IMR-90 (cell line): ENCODE measurements at regions not wholly inside any gene's neighbourhood (a gene's known extent, or its start where the extent isn't known, plus 50 kb on each side); places are given as distances from the start of the nearest gene placed in this dataset.

Experiments
- ATAC-seq: fragments of 200-7000 bp; cut with Tn5 transposase; 2 replicates; pipeline ENCODE4 v1.9.1; 2020; ENCODE audit warnings: low read depth, mild to moderate bottlenecking, moderate library complexity
- BruUV-seq: library from RNA; stranded (reverse); fragments of 400-500 nt; replicated peaks from 2 replicates; lab custom pipeline; 2021; lab: Mats Ljungman, UMichigan
- CTCF ChIA-PET: fragments of 300-600 bp; formaldehyde crosslinking; extraction: SDS; loops from one replicate; lab custom pipeline; 2021; ENCODE audit warnings: antibody characterized with exemption; lab: Yijun Ruan, JAX
- POLR2A ChIA-PET: fragments of 300-600 bp; sonication (Branson Sonifier 250); formaldehyde crosslinking; loops from one replicate; lab custom pipeline; 2022; ENCODE audit warnings: antibody characterized with exemption; ENCODE audit not compliant: unreplicated experiment; lab: Charles Lee
- DNase-seq: peaks from one replicate; pipeline ENCODE4 v3.0.0; 2013
- H2AFZ ChIP-seq: replicated peaks from 2 replicates; pipeline ENCODE3; 2013; ENCODE audit warnings: low read length, mild to moderate bottlenecking; ENCODE audit not compliant: poor library complexity
- H2AK5ac ChIP-seq: 2 replicates; pipeline ENCODE4 v1.6.1; 2013; ENCODE audit warnings: low read depth, low read length, inconsistent platforms
- H2AK9ac ChIP-seq: replicated peaks from 2 replicates; pipeline ENCODE3; 2013; ENCODE audit warnings: mild to moderate bottlenecking, low read depth, low read length, moderate library complexity; ENCODE audit not compliant: poor library complexity
- H2BK120ac ChIP-seq: 2 replicates; pipeline ENCODE4 v1.6.1; 2013; ENCODE audit warnings: low read depth, low read length, inconsistent platforms
- H2BK15ac ChIP-seq: 3 replicates; pipeline ENCODE4 v1.6.1; 2013; ENCODE audit warnings: low read depth, low read length, inconsistent platforms
- H2BK20ac ChIP-seq: 2 replicates; pipeline ENCODE4 v1.6.1; 2013; ENCODE audit warnings: low read depth, mild to moderate bottlenecking, inconsistent platforms, low read length, moderate library complexity
- H2BK5ac ChIP-seq: 2 replicates; pipeline ENCODE4 v1.6.1; 2013; ENCODE audit warnings: mild to moderate bottlenecking, low read depth, low read length, inconsistent platforms; ENCODE audit not compliant: poor library complexity, severe bottlenecking
- H3K14ac ChIP-seq: replicated peaks from 2 replicates; pipeline ENCODE4 v1.6.1; 2013; ENCODE audit warnings: low read depth, low read length, inconsistent platforms
- H3K18ac ChIP-seq: 2 replicates; pipeline ENCODE4 v1.6.1; 2013; ENCODE audit warnings: low read depth, low read length, control low read depth
- H3K23ac ChIP-seq: 2 replicates; pipeline ENCODE4 v1.6.1; 2013; ENCODE audit warnings: low read depth, low read length, inconsistent platforms
- H3K27ac ChIP-seq: 2 replicates; pipeline ENCODE4 v1.5.1; 2013; ENCODE audit warnings: mild to moderate bottlenecking, control low read depth, low read length; ENCODE audit not compliant: insufficient read depth
- H3K27me3 ChIP-seq: 2 replicates; pipeline ENCODE4 v1.6.1; 2013; ENCODE audit warnings: low read length; ENCODE audit not compliant: control insufficient read depth, insufficient read depth
- H3K36me3 ChIP-seq: 2 replicates; pipeline ENCODE4 v1.6.1; 2013; ENCODE audit warnings: low read length, mixed read lengths; ENCODE audit not compliant: control insufficient read depth, insufficient read depth
- H3K4ac ChIP-seq: 2 replicates; pipeline ENCODE4 v1.6.1; 2013; ENCODE audit warnings: low read depth, low read length, inconsistent platforms
- H3K4me1 ChIP-seq: 2 replicates; pipeline ENCODE4 v1.6.1; 2013; ENCODE audit warnings: low read length, mixed read lengths; ENCODE audit not compliant: control insufficient read depth, insufficient read depth
- H3K4me2 ChIP-seq: 2 replicates; pipeline ENCODE4 v1.6.1; 2013; ENCODE audit warnings: low read depth, mild to moderate bottlenecking, control low read depth, low read length, moderate library complexity
- H3K4me3 ChIP-seq: 2 replicates; pipeline ENCODE4 v1.5.1; 2013; ENCODE audit warnings: low read depth, mild to moderate bottlenecking, control low read depth, low read length, moderate library complexity; ENCODE audit not compliant: insufficient read depth
- H3K56ac ChIP-seq: 2 replicates; pipeline ENCODE4 v1.6.1; 2013; ENCODE audit warnings: low read length, inconsistent platforms; ENCODE audit not compliant: insufficient read depth; ENCODE audit errors: extremely low read depth
- H3K79me1 ChIP-seq, 2 experiments: 2 replicates each; pipeline ENCODE4 v1.6.1; 2013; ENCODE audit warnings: low read length in 2 of 2, inconsistent platforms in 1 of 2, low read depth in 1 of 2
- H3K9ac ChIP-seq: 2 replicates; pipeline ENCODE4 v1.6.1; 2013; ENCODE audit warnings: low read depth, low read length, control low read depth
- H3K9me1 ChIP-seq: 2 replicates; pipeline ENCODE4 v1.6.1; 2013; ENCODE audit warnings: low read length, inconsistent platforms; ENCODE audit not compliant: insufficient read depth
- H3K9me3 ChIP-seq: 2 replicates; pipeline ENCODE4 v1.6.1; 2013; ENCODE audit warnings: low read length; ENCODE audit not compliant: control insufficient read depth, insufficient read depth
- H4K20me1 ChIP-seq: 2 replicates; pipeline ENCODE4 v1.6.1; 2013; ENCODE audit warnings: low read length, inconsistent platforms; ENCODE audit not compliant: insufficient read depth
- H4K5ac ChIP-seq: 2 replicates; pipeline ENCODE4 v1.6.1; 2013; ENCODE audit warnings: mild to moderate bottlenecking, low read depth, low read length, control low read depth
- H4K8ac ChIP-seq, 2 experiments: 2 replicates each; pipeline ENCODE4 v1.6.1; 2013; ENCODE audit warnings: low read depth in 2 of 2, low read length in 2 of 2, control low read depth in 1 of 2, inconsistent platforms in 1 of 2
- H4K91ac ChIP-seq: 2 replicates; pipeline ENCODE4 v1.6.1; 2013; ENCODE audit warnings: low read depth, low read length, inconsistent platforms; ENCODE audit not compliant: insufficient read depth
- BHLHE40 ChIP-seq: fragments of 150-350 bp; IDR thresholded peaks from 2 replicates; pipeline ENCODE4 v1.6.1; 2016; ENCODE audit warnings: mild to moderate bottlenecking, low read depth, low read length
- CEBPB ChIP-seq: IDR thresholded peaks from 2 replicates; pipeline ENCODE4 v1.6.1; 2012; ENCODE audit warnings: low read depth, low read length, improper control_type of control experiment
- CHD1 ChIP-seq: IDR thresholded peaks from 2 replicates; pipeline ENCODE4 v1.6.1; 2012; ENCODE audit warnings: low read depth, low read length, improper control_type of control experiment
- ELK1 ChIP-seq: fragments of 150-350 bp; IDR thresholded peaks from 2 replicates; pipeline ENCODE4 v1.6.1; 2016; ENCODE audit warnings: low read depth, mild to moderate bottlenecking, low read length, moderate library complexity, borderline replicate concordance
- MAFK ChIP-seq: IDR thresholded peaks from 2 replicates; pipeline ENCODE4 v1.6.1; 2012; ENCODE audit warnings: low read depth, low read length, improper control_type of control experiment
- MXI1 ChIP-seq: IDR thresholded peaks from 2 replicates; pipeline ENCODE4 v1.6.1; 2012; ENCODE audit warnings: low read depth, mild to moderate bottlenecking, low read length, moderate library complexity, borderline replicate concordance
- NFE2L2 ChIP-seq: fragments of 150-350 bp; IDR thresholded peaks from 2 replicates; pipeline ENCODE4 v1.6.1; 2016; ENCODE audit warnings: low read depth, mild to moderate bottlenecking, low read length
- RCOR1 ChIP-seq: IDR thresholded peaks from 2 replicates; pipeline ENCODE4 v1.6.1; 2012; ENCODE audit warnings: mild to moderate bottlenecking, low read length, improper control_type of control experiment; ENCODE audit not compliant: insufficient replicate concordance
- USF2 ChIP-seq: fragments of 150-350 bp; IDR thresholded peaks from 2 replicates; pipeline ENCODE4 v1.6.1; 2017; ENCODE audit warnings: mild to moderate bottlenecking, antibody characterized with exemption, low read length, low read depth
- WGBS, 2 experiments: methylation state at CpG; one replicate each; pipeline versions ENCODE4 v1.1.5 to v1.1.7; 2013; ENCODE audit warnings: missing lambda C conversion rate in 2 of 2; ENCODE audit not compliant: insufficient read length in 1 of 2; ENCODE audit errors: extremely low coverage in 2 of 2; 5-methylcytosine and 5-hydroxymethylcytosine counted together
- dilution Hi-C: fragments of 300-500 bp; cut with HindIII; formaldehyde crosslinking; loops from one replicate; pipeline ENCODE4 v1.14.3; 2018; ENCODE audit warnings: low sequenced_read_pairs; ENCODE audit not compliant: unreplicated experiment
- in situ Hi-C: fragments of 300-500 bp; cut with MboI; formaldehyde crosslinking; loops from 3 replicates; pipeline ENCODE4 v1.14.3; 2019; ENCODE audit warnings: low sequenced_read_pairs, inconsistent platforms, mixed read lengths
- intact Hi-C: fragments of 100-400 bp; cut with micrococcal nuclease; formaldehyde crosslinking; loops from 2 replicates; pipeline ENCODE4 v1.10.0; 2022

GRCh38 chr5:25568989-25569625 lies 924.3 kb upstream of the CDH10 start:
- no peak overlapping the region for H2BK5ac ChIP-seq

More at GRCh38 chr5:25568989-25569625, 924.3 kb upstream of the CDH10 start:
- H4K5ac ChIP-seq, result no peak overlapping the region
- WGBS, 2 experiments, result 85% methylated on average over 4 of the region's 17 CpGs; no CpG with 5 or more reads in 1 of the 2 experiments
- no peak overlapping the region for H3K56ac ChIP-seq
- no peak overlapping the region for H2BK120ac ChIP-seq
- H4K91ac ChIP-seq, result no peak overlapping the region
- H4K20me1 ChIP-seq, result no peaks in the 10 kb centered on the region
- H3K79me1 ChIP-seq, result no peaks in the 10 kb centered on the region
- no peaks in the 10 kb centered on the region for H3K9me1 ChIP-seq
- H3K18ac ChIP-seq, result no peak overlapping the region
- DNase-seq (no peak), ATAC-seq (no peak)
- no peak overlapping the region for H3K14ac ChIP-seq
- no peaks in the 10 kb centered on the region for H3K27me3 ChIP-seq
- H3K9ac ChIP-seq, result no peak overlapping the region
- in situ Hi-C loops (no loop called here), dilution Hi-C loops (no loop called here), intact Hi-C loops (no loop called here)
- H4K8ac ChIP-seq, result no peak overlapping the region
- no peak overlapping the region for H3K4me2 ChIP-seq
- no peak overlapping the region for H3K4me3 ChIP-seq
- H2BK20ac ChIP-seq, result no peak overlapping the region
- no peak overlapping the region for H2AFZ ChIP-seq
- no peak overlapping the region for H2BK15ac ChIP-seq
- ChIA-PET POLR2A (no interaction called here), CTCF (interaction anchor here (0.6 kb wide), 1 partner anchor 55 kb away, joined by 3 read pairs; no protein-coding TSS in a partner anchor)
- no peak overlapping the region for H3K27ac ChIP-seq
- H3K36me3 ChIP-seq, result no peaks in the 10 kb centered on the region
- no peak overlapping the region for H3K23ac ChIP-seq
- 0 out of 2 replicates have a peak, but pooled peaks cover 4% of the 10 kb centered on the region for H3K9me3 ChIP-seq
- TF ChIP-seq MXI1 (no peak), CHD1 (no peak), BHLHE40 (no peak), ELK1 (no peak), NFE2L2 (no peak), MAFK (no peak), RCOR1 (no peak), CEBPB (no peak), USF2 (no peak)
- no TSS peak for BruUV-seq
- H2AK9ac ChIP-seq, result no peak overlapping the region
- no peaks in the 10 kb centered on the region for H3K4me1 ChIP-seq
- no peak overlapping the region for H3K4ac ChIP-seq
- H2AK5ac ChIP-seq, result no peak overlapping the region
